ENCODE measurements at regions not wholly inside any gene's neighbourhood (a gene's known extent, or its start where the extent isn't known, plus 50 kb on each side); places are given as distances from the start of the nearest gene placed in this dataset.

- DNase-seq (ENCODE audit: low read depth in 2 of 2), result no peak
These were observed 264.8 kb upstream of the PTGER4 start for GRCh38 chr5:40414922-40415321.

GRCh38 chr5:40413743-40414142 is 266.0 kb upstream of the PTGER4 start:
- no peak for DNase-seq (ENCODE audit: low read depth in 2 of 2)

DNA sequence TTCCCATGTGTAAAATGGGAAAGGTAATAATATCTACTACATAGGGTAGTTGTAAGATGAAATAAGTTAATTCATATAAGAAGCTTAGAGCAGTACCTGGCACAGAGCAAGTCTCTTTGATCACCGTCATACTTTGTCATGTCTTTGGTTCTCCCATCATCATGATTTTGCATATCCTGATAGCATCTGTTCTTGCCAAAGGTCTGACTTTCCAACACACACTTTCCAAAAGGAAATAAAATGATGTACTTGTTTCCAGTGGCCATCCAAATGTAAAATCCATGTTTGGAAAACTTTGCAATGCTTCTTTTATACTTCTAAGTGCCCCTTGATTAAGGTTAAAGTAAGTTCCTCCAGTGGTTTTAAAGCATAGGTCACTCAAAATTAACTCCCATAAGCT is 266.9 kb upstream of the PTGER4 start:
- peak in 1 of 2 donors; percentile 24 for DNase-seq (ENCODE audit: low read depth in 2 of 2)

GRCh38 chr5:40410964-40411635 is 268.6 kb upstream of the PTGER4 start:
- peak; percentile 65 to 87 for DNase-seq (ENCODE audit: low read depth in 2 of 2)

GRCh38 chr5:40410231-40410861 is 269.4 kb upstream of the PTGER4 start:
- peak; percentile 93 to 96 for DNase-seq (ENCODE audit: low read depth in 2 of 2)

DNA sequence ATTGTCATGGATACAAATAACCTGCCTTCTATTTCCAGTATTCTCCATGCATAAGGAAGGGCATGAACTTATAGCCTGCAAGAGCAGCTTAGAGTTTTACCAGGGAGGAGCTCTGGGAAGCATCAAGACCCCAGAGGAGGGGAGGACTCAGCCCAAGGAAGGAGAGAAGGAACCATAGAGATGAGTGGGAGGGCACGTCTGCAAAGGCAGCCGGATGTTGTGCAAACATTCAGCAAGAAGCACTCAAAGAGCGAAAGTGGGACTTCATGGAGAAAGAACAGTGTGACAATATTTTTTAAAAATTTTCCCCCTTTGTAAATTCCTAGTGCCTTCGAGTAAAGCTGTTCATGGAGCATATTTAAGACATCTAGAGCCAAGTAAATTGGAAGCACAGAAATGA is 270.1 kb upstream of the PTGER4 start:
- DNase-seq (ENCODE audit: low read depth in 2 of 2), result no peak

- DNase-seq (ENCODE audit: low read depth in 2 of 2), result no peak
These were observed 272.9 kb upstream of the PTGER4 start for GRCh38 chr5:40406741-40407211.

DNA sequence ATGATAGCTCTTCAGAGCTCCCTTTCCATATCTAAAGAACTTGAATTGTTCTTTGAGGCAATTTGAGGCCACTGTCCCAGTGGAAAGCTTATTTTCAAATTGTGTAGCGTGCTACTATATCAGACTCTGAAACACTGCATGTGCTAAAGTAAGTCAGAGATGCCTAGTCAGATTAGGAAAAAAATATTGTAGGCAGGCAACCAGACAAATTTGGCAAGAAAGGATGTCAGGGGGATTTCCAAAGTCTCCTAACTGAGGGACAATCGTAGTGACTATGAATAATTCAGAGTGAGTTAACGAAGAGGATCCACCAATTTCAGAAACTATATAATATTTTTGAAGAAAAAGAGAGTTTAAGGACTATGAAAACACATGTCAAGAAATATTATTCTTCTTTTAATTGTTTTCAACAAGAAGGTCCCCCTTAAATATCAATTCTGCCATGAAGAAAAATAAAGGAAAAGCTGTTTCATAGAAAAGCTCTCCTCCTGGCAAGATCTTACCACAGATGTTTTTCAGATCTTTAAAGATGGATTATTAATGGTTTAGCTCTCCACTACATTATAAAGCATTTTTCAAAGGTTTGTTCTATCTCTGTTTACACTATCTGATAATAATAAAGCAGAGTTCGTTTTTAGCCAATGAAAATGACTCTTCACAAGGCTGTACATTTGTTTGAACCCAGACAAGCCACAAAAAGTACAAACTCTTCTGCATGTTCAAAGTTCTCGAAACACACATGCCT is 273.5 kb upstream of the PTGER4 start:
- peak in 1 of 2 donors; percentile 16 for DNase-seq (ENCODE audit: low read depth in 2 of 2)

- DNase-seq (ENCODE audit: low read depth in 2 of 2), result peak in 1 of 2 donors; percentile 39
These were observed 274.5 kb upstream of the PTGER4 start for GRCh38 chr5:40405230-40405629.

DNA sequence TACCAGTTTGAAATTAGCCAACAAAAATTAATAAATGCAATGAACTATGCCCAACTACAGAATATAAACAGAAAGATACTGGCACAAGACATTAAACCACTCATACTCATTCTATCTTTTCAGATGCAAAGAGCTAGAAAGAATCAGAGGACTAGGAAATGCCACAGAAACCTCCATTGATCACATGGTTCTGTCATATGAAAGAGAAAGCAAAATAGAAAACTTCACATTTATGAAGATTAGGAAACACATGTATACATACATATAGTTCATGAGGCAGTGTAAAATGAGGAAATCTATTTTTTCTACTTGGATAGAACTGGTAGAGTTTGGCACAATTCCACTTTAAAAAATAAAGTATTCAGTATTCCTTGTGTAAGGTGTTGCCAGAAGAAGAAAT is 275.1 kb upstream of the PTGER4 start:
- DNase-seq (ENCODE audit: low read depth in 2 of 2), result no peak

DNA sequence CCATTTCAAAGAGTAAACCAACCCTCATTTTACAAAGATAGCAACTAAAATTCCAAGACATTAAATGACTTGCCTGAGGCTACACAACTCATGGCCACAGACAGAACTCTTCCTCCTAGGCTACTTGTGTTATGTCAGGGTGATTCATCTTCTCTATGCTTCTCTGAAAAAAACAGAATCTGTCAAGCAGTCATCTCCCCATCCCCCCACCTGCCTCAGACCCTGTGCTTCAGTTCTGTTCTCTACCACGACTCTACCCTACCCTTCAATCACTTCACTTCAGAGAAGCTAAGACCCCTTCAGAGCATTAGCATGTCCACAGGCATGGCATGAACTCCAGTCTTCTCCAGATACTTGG is 277.7 kb upstream of the PTGER4 start:
- DNase-seq (ENCODE audit: low read depth in 2 of 2), result peak in 1 of 2 donors; percentile 50

DNA sequence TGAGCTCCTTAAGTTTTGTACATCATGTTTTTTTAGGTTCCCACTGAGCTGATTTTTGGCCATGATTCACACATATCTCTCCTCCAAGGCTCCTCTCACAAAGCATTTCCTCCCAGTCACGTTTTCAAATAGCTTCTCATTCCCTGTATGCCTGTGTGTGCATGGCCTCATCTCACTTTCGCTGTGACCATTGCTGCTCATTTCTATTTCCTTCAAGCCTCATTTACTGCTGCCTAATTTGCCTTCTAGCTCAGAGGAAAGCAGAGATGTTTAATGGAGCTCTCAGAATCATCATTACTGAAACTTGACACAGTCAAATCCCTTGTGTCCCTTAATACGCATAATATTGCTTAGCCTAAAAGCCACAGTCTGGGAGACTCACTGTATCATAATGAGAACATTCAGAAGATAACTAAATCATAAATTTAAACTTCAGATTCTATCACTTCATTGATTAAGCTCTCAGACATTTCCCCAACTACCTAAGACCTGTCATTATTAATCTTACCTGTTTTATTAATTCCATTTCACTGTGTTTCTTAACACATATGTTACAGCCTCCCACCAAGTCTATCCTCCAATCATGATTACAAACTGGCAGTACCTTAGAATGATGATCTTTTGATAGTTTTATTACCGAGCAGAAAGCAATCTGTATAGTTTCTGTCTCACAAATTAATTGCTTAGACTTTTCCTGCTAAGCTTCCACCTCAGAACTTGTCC is 278.3 kb upstream of the PTGER4 start:
- peak in 1 of 2 donors; percentile 31 for DNase-seq (ENCODE audit: low read depth in 2 of 2)

DNA sequence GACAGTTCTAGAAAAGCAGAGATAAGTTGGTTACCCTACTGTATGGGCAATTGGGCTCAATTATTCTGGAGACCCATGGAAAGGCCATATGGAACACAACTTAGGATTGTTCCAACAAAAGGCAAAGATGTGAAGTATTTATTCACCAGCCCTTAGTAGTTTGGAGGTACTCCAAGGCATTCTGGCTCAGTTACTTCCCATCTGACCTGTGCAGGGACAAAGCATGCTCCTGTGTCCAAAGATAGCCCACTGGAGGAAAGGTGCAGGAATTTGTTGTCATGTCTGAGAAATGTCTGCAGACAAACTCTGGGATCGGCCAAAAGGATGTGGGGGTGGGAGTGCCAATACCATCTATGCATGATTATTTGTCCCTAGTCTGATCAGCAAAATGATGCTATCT is 279.5 kb upstream of the PTGER4 start:
- DNase-seq (ENCODE audit: low read depth in 2 of 2), result no peak

- DNase-seq (ENCODE audit: low read depth in 2 of 2), result no peak
These were observed 280.4 kb upstream of the PTGER4 start for GRCh38 chr5:40399349-40399748.

- DNase-seq (ENCODE audit: low read depth in 2 of 2), result no peak
These were observed 281.7 kb upstream of the PTGER4 start for GRCh38 chr5:40397976-40398375.

- DNase-seq (ENCODE audit: low read depth in 2 of 2), result no peak
These were observed 282.6 kb upstream of the PTGER4 start for GRCh38 chr5:40397091-40397490.

- no peak for DNase-seq (ENCODE audit: low read depth in 2 of 2)
These were observed 283.4 kb upstream of the PTGER4 start for GRCh38 chr5:40396317-40396716.

DNA sequence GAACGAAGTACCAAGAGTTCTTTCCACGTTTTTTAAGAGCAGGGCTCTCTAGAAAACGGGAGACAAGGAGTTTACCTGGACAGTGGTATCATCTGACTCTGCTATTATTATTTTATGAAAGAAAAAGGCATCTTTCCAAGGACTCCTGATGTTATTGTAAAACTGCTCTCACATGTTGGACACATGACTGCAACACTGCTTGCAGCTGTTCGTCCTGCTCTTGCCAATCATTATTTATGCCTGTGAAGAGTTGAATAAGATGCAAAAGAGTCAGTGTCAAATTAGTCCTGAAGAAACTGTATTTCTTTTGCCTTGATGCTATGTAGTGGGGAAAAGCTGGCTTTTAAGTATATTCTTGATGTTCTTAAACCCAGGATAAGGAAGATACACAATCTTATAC is 284.5 kb upstream of the PTGER4 start:
- no peak for DNase-seq (ENCODE audit: low read depth in 2 of 2)

DNA sequence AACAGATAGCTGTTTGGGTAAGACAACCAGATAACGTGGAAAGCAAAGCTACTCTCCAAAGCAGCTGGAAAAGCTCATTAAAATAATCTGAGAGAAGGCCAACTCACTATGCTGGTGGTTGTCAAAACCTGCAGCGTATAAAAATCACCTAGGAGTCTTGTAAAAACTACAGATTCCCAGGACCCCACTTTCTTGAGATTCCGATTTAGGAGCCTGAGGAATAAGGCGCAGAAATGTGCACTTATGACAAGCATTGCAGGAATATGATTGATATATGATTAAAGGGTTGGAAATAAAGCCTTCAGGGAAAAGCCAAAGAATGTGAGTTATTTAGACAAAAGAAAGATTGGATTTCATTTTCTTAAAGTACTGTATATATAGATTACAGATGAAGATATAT is 285.0 kb upstream of the PTGER4 start:
- DNase-seq (ENCODE audit: low read depth in 2 of 2), result no peak

DNA sequence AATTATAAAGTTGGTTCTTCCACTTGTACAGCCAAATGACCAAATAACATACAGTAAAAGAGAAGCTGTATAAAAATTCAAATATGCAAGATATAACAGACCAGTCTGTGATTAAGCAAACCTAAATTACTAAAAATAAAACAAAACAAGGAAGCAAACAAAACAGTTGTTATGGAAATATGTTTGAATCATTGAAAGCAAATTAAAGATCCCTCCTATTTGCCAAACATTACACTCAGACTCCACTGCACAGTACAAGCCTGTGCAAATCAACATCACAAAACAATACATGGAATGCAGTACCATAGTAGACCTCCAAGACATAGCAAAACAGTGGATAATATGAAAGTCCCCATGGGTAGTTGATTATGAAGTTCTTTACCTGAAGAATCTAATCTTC is 288.1 kb upstream of the PTGER4 start:
- DNase-seq (ENCODE audit: low read depth in 2 of 2), result peak in 1 of 2 donors; percentile 24

DNA sequence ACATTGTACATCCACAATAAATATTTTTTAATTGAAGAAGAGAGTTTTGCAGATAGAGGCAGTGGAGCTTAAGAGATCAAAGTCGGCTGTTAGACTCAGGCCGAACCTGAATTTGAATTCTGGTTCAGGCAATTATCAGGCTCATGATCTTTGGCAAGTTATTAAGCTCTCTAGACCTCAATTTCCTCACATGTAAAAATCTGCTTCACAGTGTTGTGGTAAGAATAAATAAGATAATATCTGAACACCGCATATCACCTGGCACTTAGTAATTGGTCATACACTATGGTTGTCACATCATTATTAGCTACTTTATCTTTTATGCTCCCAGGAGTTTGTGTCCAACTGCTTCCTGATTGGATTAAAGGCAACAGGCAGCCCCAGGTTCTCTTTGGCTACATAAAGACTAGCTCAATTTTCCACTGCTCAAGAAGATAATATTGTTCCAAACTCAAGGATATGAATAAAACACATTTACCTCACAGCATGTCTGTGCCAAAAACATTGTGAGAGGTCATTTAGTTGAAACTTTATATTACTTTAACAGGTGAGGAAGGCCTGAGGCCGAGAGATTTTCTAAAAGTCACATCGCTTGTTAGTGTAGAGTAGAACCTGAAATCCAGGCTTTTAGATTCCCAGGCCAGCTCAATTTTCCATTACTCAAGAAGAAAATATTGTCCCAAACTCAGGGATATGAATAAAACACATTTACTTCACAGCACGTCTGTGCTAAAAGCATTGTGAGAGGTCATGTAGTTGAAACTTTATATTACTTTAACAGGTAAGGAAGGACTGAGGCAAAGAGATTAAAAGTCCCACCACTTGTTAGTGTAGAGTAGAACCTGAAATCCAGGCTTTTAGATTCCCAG is 289.2 kb upstream of the PTGER4 start:
- no peak for DNase-seq (ENCODE audit: low read depth in 2 of 2)
